Brain microvascular endothelial cell (primary cell): ENCODE measurements at regions not wholly inside any gene's neighbourhood (a gene's known extent, or its start where the extent isn't known, plus 50 kb on each side); places are given as distances from the start of the nearest gene placed in this dataset.

Experiments used
- DNase-seq: peaks from one replicate; pipeline ENCODE4 v3.0.0-alpha.2; 2020
- H3K27ac ChIP-seq: fragments of 250-450 bp; sonication (Bioruptor Pico); 2 replicates; pipeline ENCODE4 v1.5.1; 2020; ENCODE audit warnings: mild to moderate bottlenecking, moderate library complexity
- H3K27me3 ChIP-seq: fragments of 250-450 bp; sonication (Bioruptor Pico); replicated peaks from 2 replicates; pipeline ENCODE4 v1.5.1; 2020; ENCODE audit warnings: mild to moderate bottlenecking
- H3K36me3 ChIP-seq: fragments of 250-450 bp; sonication (Bioruptor Pico); replicated peaks from 2 replicates; pipeline ENCODE4 v1.5.1; 2020; ENCODE audit warnings: mild to moderate bottlenecking
- H3K4me3 ChIP-seq: 2 replicates; pipeline ENCODE4 v1.5.1; 2011; ENCODE audit warnings: low read depth, mild to moderate bottlenecking, control low read depth, low read length, moderate library complexity
- in situ Hi-C: cut with HindIII; loops from 2 replicates; pipeline ENCODE4 v1.10.0; 2017; ENCODE audit warnings: low sequenced_read_pairs, low pct_ligation_motif_present
- TF ChIP-seq, protein P1 (sequence below): IDR thresholded peaks from 2 replicates; pipeline ENCODE4 v1.5.1; 2011; ENCODE audit warnings: low read depth, mild to moderate bottlenecking, moderate library complexity, low read length, control low read depth, inconsistent platforms; ENCODE audit errors: missing control alignments

DNA sequence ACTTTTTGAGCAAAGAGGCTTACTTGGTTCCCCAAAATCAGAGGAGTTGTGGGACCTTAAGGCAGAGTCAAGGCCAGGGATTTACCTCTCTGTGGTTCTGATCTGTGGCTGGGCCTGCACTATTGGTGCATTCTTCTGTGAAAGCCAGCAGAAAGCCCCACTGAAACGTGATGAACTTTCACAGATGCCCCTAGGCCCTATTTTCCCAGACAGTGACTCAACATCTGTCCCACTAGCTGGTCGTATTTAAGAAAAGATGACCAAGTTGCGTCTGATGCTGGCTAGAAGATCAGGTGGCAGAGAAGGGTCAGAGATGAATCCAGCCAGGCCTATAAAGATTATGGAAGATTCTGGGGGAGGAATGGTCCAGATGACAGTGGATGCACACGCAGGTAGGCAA, 153.1 kb downstream of the ACTL7B start:
- in situ Hi-C loops, result no loop called here

DNA sequence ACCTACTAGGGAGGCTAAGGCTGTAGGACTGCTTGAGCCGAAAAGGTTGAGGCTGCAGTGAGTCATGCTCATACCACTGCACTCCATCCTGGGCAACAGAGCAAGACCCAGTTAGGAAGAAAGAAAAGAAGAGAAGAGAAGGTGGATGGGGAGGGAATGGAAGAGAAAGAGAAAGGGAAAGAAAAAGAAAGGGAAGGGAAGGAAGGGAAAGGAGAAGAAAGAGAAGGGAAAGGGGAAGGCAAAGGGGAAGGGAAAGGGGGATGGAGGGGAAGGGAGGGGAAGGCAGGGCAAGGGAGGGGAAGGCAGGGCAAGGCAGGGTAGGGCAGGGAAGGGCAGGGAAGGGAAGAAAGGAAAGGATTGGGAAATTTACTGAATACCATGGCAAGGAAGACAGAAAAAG, 157.0 kb downstream of the ACTL7B start:
- Histone ChIP-seq H3K27ac (no peak overlapping the region), H3K27me3 (no peaks in the 10 kb centered on the region), H3K4me3 (no peak overlapping the region), H3K36me3 (no peaks in the 10 kb centered on the region)
- in situ Hi-C loops, result no loop called here
- no peak for DNase-seq
- TF ChIP-seq, protein P1, sequence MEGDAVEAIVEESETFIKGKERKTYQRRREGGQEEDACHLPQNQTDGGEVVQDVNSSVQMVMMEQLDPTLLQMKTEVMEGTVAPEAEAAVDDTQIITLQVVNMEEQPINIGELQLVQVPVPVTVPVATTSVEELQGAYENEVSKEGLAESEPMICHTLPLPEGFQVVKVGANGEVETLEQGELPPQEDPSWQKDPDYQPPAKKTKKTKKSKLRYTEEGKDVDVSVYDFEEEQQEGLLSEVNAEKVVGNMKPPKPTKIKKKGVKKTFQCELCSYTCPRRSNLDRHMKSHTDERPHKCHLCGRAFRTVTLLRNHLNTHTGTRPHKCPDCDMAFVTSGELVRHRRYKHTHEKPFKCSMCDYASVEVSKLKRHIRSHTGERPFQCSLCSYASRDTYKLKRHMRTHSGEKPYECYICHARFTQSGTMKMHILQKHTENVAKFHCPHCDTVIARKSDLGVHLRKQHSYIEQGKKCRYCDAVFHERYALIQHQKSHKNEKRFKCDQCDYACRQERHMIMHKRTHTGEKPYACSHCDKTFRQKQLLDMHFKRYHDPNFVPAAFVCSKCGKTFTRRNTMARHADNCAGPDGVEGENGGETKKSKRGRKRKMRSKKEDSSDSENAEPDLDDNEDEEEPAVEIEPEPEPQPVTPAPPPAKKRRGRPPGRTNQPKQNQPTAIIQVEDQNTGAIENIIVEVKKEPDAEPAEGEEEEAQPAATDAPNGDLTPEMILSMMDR, result no peak

More for the DNA sequence above, 153.1 kb downstream of the ACTL7B start:
- no peak for DNase-seq
- Histone ChIP-seq H3K4me3 (no peak overlapping the region), H3K27me3 (no peaks in the 10 kb centered on the region), H3K27ac (no peak overlapping the region), H3K36me3 (no peaks in the 10 kb centered on the region)
- TF ChIP-seq, protein P1, result no peak

GRCh38 chr9:108698231-108698630, 157.6 kb downstream of the ACTL7B start:
- TF ChIP-seq, protein P1, result no peak
- Histone ChIP-seq H3K27ac (no peak overlapping the region), H3K36me3 (no peaks in the 10 kb centered on the region), H3K4me3 (no peak overlapping the region), H3K27me3 (no peaks in the 10 kb centered on the region)
- DNase-seq, result no peak
- in situ Hi-C loops, result no loop called here

DNA sequence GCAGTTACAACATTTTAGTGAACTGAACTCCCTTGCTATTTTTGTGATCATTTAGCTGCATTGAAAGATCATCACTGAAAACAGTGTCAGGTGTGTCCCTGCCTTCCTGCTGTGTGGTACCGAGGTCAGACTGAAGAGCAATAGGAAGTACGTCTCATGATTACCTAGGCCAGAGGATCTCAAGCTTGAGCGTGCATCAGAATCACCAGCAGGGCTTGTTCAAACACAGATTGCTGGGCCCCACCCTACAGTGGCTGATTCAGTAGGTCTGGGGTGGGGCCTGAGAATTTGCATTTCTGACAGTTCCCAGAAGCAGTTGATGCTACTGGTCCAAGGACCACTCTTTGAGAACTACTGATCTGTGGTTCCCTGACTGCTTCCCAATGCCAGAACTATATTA, 159.6 kb downstream of the ACTL7B start:
- in situ Hi-C loops, result no loop called here
- H3K27ac ChIP-seq, result no peak overlapping the region
- TF ChIP-seq, protein P1, result no peak

DNA sequence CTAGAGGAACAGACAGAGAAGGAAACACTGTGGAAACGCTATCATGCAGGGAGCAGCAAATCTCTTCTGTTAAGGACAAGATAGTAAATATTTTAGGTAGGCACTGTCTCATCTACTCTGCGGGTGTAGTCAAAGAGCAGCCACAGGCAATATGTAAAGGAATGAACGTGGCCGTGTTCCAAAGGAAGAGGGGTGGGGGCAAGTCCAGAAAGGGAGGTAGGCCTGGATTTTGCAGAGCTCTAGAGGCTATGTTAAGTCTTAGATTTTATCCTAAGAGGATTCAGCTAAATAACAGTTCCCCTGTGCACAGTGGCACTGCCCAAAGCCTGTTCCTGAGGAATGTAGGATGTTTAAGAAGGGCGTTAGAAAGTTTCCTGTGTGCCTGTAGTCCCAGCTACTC, 161.6 kb downstream of the ACTL7B start:
- in situ Hi-C loops, result no loop called here
- no peak overlapping the region for H3K27ac ChIP-seq
- DNase-seq, result no peak
- TF ChIP-seq, protein P1, result no peak
- no peak overlapping the region for H3K4me3 ChIP-seq
- H3K27me3 ChIP-seq, result no peaks in the 10 kb centered on the region
- H3K36me3 ChIP-seq, result no peaks in the 10 kb centered on the region

More for the DNA sequence above, 159.6 kb downstream of the ACTL7B start:
- Histone ChIP-seq H3K4me3 (no peak overlapping the region), H3K36me3 (no peaks in the 10 kb centered on the region), H3K27me3 (no peaks in the 10 kb centered on the region)
- no peak for DNase-seq

DNA sequence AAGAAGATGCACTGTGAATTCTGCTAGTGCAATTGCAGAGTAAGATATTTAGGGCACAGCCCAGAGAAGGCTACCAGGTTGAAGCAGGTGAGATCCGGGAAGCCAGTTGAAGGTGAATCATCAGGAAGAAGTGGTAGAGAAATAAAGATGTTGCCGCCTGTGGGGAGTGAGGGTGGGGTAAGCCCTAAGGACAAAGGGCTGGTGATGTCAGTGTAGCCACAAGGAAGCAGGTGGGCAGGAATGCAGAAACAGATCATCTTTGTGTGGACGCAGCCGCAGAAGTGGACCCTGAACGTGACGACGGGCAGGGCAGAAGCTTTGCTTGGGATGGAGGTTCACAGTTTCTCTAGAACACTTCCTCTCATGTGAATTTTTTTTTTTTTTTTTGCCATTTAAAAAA, 164.2 kb downstream of the ACTL7B start:
- Histone ChIP-seq H3K27me3 (no peaks in the 10 kb centered on the region), H3K36me3 (no peaks in the 10 kb centered on the region), H3K4me3 (no peak overlapping the region), H3K27ac (no peak overlapping the region)
- TF ChIP-seq, protein P1, result no peak
- in situ Hi-C loops, result no loop called here
- DNase-seq, result no peak
